Kidney (tissue), 13 donors: ENCODE measurements at regions not wholly inside any gene's neighbourhood (a gene's known extent, or its start where the extent isn't known, plus 50 kb on each side); places are given as distances from the start of the nearest gene placed in this dataset.
A peak's percentile ranks its signal among the peaks of the same experiment; 100 is the strongest.

Experiments used
- DNase-seq, 5 donors: peaks; one replicate each; pipeline ENCODE4 v3.0.0-alpha.2; 2013 to 2020
- FAIRE-seq: peaks from 2 replicates; lab custom pipeline; 2012; peaks lifted over from hg19 to GRCh38; lab: Jason Lieb, UNC
- H3K27ac ChIP-seq, 2 donors: one replicate each; pipeline ENCODE4 v1.7.0; 2013; ENCODE audit warnings: low read depth in 2 of 2, low read length in 2 of 2, inconsistent platforms in 1 of 2
- H3K27me3 ChIP-seq: one replicate; pipeline ENCODE4 v1.7.1; 2013; ENCODE audit warnings: low read length, inconsistent platforms; ENCODE audit not compliant: control insufficient read depth, insufficient read depth
- H3K36me3 ChIP-seq, 3 donors: one replicate each; pipeline versions ENCODE4 v1.7.0 to v1.7.1; 2013; ENCODE audit warnings: low read length in 3 of 3, control low read depth in 1 of 3, inconsistent platforms in 1 of 3; ENCODE audit not compliant: insufficient read depth in 3 of 3, control insufficient read depth in 2 of 3
- H3K4me1 ChIP-seq, 3 donors: one replicate each; pipeline versions ENCODE4 v1.7.0 to v1.7.1; 2013; ENCODE audit warnings: low read length in 3 of 3, inconsistent platforms in 1 of 3, low read depth in 1 of 3; ENCODE audit not compliant: control insufficient read depth in 2 of 3, insufficient read depth in 2 of 3
- H3K4me3 ChIP-seq, 3 donors: one replicate each; pipeline versions ENCODE4 v1.7.0 to v1.8.1; 2013; ENCODE audit warnings: low read length in 3 of 3, control low read depth in 1 of 3, inconsistent platforms in 1 of 3
- H3K9ac ChIP-seq, 3 donors: one replicate each; pipeline versions ENCODE4 v1.7.0 to v1.7.1; 2013; ENCODE audit warnings: low read length in 3 of 3, control low read depth in 1 of 3, inconsistent platforms in 1 of 3
- H3K9me3 ChIP-seq, 3 donors: one replicate each; pipeline versions ENCODE4 v1.7.0 to v1.7.1; 2013; ENCODE audit warnings: low read length in 3 of 3, control low read depth in 1 of 3, inconsistent platforms in 1 of 3; ENCODE audit not compliant: control insufficient read depth in 2 of 3, insufficient read depth in 1 of 3
- intact Hi-C: fragments of 100-400 bp; cut with DNase I; formaldehyde crosslinking; loops from one replicate; pipeline ENCODE4 v1.11.1; 2022
- TF ChIP-seq, protein P1 (sequence below): IDR thresholded peaks from 3 replicates; pipeline ENCODE4 v1.5.1; 2012; ENCODE audit warnings: mild to moderate bottlenecking, moderate library complexity, borderline replicate concordance; ENCODE audit not compliant: insufficient read depth; ENCODE audit errors: extremely low read depth
- donor health status: control.
- donor health status: control.
- donor health status: control.
- donor health status: control.
- donor health status: control.
- donor health status: DM: yes; HTN: yes; CAD: no.
- donor health status: Normal renal cell carcinoma (clear cell type).

DNA sequence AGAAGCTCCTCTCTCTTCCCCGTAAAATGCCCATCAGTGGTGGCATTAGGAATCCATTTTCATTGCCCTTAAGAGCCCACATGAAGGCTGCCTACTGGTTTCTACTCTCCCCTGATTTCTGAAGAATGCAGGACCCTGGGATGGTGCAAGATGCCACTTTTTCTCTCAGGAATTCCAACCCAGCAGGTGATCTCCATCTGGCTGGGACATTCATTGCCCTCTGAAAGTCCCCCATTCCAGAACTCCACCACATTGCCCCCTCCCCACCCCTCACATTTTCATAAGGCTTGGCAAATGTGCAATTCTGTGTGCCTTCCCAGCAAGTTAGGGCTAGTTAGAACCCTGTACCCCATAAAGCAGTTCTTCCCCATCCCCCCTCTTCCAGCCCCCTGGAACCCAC, 88.0 kb downstream of the BANF2 start:
- no peak for DNase-seq
- Histone ChIP-seq H3K4me3 (no peak overlapping the region), H3K36me3 (no peaks in the 10 kb centered on the region), H3K27me3 (no peaks in the 10 kb centered on the region), H3K4me1 (no peaks in the 10 kb centered on the region), H3K9me3 (no peaks in the 10 kb centered on the region), H3K27ac (no peak overlapping the region), H3K9ac (no peak overlapping the region)
- no peak for FAIRE-seq
- TF ChIP-seq, protein P1, sequence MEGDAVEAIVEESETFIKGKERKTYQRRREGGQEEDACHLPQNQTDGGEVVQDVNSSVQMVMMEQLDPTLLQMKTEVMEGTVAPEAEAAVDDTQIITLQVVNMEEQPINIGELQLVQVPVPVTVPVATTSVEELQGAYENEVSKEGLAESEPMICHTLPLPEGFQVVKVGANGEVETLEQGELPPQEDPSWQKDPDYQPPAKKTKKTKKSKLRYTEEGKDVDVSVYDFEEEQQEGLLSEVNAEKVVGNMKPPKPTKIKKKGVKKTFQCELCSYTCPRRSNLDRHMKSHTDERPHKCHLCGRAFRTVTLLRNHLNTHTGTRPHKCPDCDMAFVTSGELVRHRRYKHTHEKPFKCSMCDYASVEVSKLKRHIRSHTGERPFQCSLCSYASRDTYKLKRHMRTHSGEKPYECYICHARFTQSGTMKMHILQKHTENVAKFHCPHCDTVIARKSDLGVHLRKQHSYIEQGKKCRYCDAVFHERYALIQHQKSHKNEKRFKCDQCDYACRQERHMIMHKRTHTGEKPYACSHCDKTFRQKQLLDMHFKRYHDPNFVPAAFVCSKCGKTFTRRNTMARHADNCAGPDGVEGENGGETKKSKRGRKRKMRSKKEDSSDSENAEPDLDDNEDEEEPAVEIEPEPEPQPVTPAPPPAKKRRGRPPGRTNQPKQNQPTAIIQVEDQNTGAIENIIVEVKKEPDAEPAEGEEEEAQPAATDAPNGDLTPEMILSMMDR: no peak
- intact Hi-C loops: no loop called here

DNA sequence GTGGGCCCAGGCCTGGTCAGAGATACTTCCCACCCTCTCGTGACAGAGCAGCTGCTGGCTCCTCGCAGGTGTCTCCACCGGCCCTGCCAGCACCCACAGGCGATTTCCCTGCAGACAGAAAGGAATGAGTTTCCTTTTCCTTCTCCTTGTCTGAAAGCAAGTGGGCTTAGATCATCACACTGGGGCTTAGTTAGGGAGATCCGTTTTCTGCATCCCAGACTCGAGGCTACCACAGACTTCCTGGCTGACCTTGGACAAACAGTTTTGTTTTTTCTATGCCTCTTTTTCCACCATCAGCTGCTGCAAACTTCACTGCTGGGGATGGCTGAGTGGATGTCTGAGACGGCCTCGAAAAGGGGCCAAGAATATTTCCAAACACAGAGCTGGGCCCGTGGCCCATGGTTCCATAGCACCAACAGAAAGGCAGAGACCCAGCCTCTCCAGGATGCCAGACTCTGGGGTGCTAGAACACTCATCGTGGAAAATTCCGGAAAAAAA, 86.5 kb downstream of the BANF2 start:
- Histone ChIP-seq H3K4me3 (no peak overlapping the region), H3K9me3 (no peaks in the 10 kb centered on the region), H3K36me3 (no peaks in the 10 kb centered on the region), H3K27ac (no peak overlapping the region), H3K4me1 (no peaks in the 10 kb centered on the region), H3K9ac (no peak overlapping the region), H3K27me3 (no peaks in the 10 kb centered on the region)
- TF ChIP-seq, protein P1: no peak
- intact Hi-C loops: no loop called here
- DNase-seq: peak in 1 of 5 donors; percentile 43
- no peak for FAIRE-seq
